ENCODE measurements at regions not wholly inside any gene's neighbourhood (a gene's known extent, or its start where the extent isn't known, plus 50 kb on each side); places are given as distances from the start of the nearest gene placed in this dataset.
A peak's percentile ranks its signal among the peaks of the same experiment; 100 is the strongest.

DNA sequence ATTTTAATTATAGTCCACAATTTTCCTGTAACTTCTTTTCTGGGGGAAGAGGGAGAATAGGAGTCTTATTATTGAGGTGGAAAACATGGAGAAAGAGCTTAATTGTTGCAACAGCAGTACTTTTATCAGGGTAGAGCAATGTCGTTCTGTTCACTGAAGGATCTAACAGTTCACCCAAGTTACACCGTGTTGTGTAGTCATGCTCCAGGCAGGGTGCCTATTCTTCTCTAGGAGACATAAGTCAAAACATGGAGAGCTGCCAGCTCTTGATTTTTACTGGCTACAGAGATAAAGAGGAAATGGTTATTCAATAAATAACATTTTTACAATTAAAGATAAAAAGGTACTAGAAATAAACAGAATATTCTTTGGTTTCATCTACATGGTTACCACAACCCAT, 594.3 kb upstream of the NETO1 start:
- Histone ChIP-seq H2AFZ (0 out of 2 replicates have a peak overlapping the region, but pooled peaks have one; percentile 2), H3K27ac (ENCODE audit: low read depth) (no peak overlapping the region), H3F3A (replicated peaks; ENCODE audit: low read depth) (no peaks in the 10 kb centered on the region), H3K4me1 (ENCODE audit: insufficient read depth) (no peaks in the 10 kb centered on the region), H3K9me2 (ENCODE audit: insufficient read depth) (0 out of 2 replicates have a peak, but pooled peaks cover under 1% of the 10 kb centered on the region), H3K27me3 (ENCODE audit: insufficient read depth) (no peaks in the 10 kb centered on the region), H3K79me2 (replicated peaks; ENCODE audit: insufficient read depth) (no peaks in the 10 kb centered on the region), H3K36me3 (ENCODE audit: insufficient read depth) (no peaks in the 10 kb centered on the region), H3K4me2 (no peak overlapping the region), H4K20me1 (replicated peaks; ENCODE audit: insufficient read depth) (no peaks in the 10 kb centered on the region), H3K4me3 (no peak overlapping the region)
- Mint-ChIP-seq H3K4me1 (peaks cover 12% of the 10 kb centered on the region), H3K36me3 (ENCODE audit: low read depth) (no peaks in the 10 kb centered on the region), H3K9me3 (no peaks in the 10 kb centered on the region), H3K4me3 (no peak overlapping the region), H3K27me3 (ENCODE audit: insufficient read depth, low read depth, poor library complexity) (peaks cover 4% of the 10 kb centered on the region), H3K27ac (no peak overlapping the region)
- no peak for TF ChIP-seq CREB1 (CRISPR knock-in tag; IDR thresholded peaks at IDR 0.05; ENCODE audit: low read depth)
- ATAC-seq (no peak), DNase-seq (ENCODE audit: low spot score) (no peak)

DNA sequence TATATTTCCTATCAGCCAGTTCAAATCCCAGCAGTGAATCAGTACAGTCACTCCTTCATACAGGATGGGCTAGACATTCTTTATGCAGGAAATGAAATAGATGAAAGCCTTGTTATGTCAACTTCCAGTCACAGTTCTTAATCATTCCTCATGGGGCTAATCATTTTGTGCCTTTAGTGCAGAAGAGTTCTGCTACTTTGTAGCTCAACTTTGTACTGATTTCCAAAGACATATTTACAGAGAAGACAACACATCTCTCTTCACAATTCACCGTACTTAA, 593.9 kb upstream of the NETO1 start:
- Mint-ChIP-seq H3K9me3 (no peaks in the 10 kb centered on the region), H3K27ac (no peak overlapping the region), H3K27me3 (ENCODE audit: insufficient read depth, low read depth, poor library complexity) (peaks cover 4% of the 10 kb centered on the region), H3K4me3 (no peak overlapping the region), H3K4me1 (peaks cover 12% of the 10 kb centered on the region), H3K36me3 (ENCODE audit: low read depth) (no peaks in the 10 kb centered on the region)
- no peaks in the 10 kb centered on the region for H4K20me1 ChIP-seq (replicated peaks; ENCODE audit: insufficient read depth)
- H3F3A ChIP-seq (replicated peaks; ENCODE audit: low read depth) = no peaks in the 10 kb centered on the region
- no peak overlapping the region for H3K4me2 ChIP-seq
- no peak overlapping the region for H3K4me3 ChIP-seq
- ATAC-seq = no peak
- H3K27ac ChIP-seq (ENCODE audit: low read depth) = no peak overlapping the region
- H2AFZ ChIP-seq = 0 out of 2 replicates have a peak overlapping the region, but pooled peaks have one; percentile 2
- H3K79me2 ChIP-seq (replicated peaks; ENCODE audit: insufficient read depth) = no peaks in the 10 kb centered on the region
- no peak for DNase-seq (ENCODE audit: low spot score)
- no peaks in the 10 kb centered on the region for H3K4me1 ChIP-seq (ENCODE audit: insufficient read depth)
- TF ChIP-seq ZNF114 (CRISPR knock-in tag; IDR thresholded peaks at IDR 0.05) = no peak
- TF ChIP-seq STAT1 (IDR thresholded peaks at IDR 0.05; ENCODE audit: unreplicated experiment) = no peak
- TF ChIP-seq NANOG (IDR thresholded peaks at IDR 0.05; ENCODE audit: borderline replicate concordance) = no peak
- TF ChIP-seq ZNF331 (CRISPR knock-in tag; IDR thresholded peaks at IDR 0.05; ENCODE audit: low read depth) = no peak
- TF ChIP-seq EZH2phosphoT487 (IDR thresholded peaks at IDR 0.05; ENCODE audit: unreplicated experiment) = no peak
- H3K27me3 ChIP-seq (ENCODE audit: insufficient read depth) = no peaks in the 10 kb centered on the region
- H3K36me3 ChIP-seq (ENCODE audit: insufficient read depth) = no peaks in the 10 kb centered on the region
- no peaks in the 10 kb centered on the region for H3K9me2 ChIP-seq (ENCODE audit: insufficient read depth)

- no peaks in the 10 kb centered on the region for H3K9me3 Mint-ChIP-seq
- Histone ChIP-seq H3K36me3 (ENCODE audit: insufficient read depth) (no peaks in the 10 kb centered on the region), H2AFZ (0 out of 2 replicates have a peak overlapping the region, but pooled peaks have one; percentile 2), H3K4me2 (no peak overlapping the region), H3K79me2 (replicated peaks; ENCODE audit: insufficient read depth) (no peaks in the 10 kb centered on the region), H3K27ac (ENCODE audit: low read depth) (no peak overlapping the region), H3K27me3 (ENCODE audit: insufficient read depth) (no peaks in the 10 kb centered on the region), H4K20me1 (replicated peaks; ENCODE audit: insufficient read depth) (no peaks in the 10 kb centered on the region), H3K4me1 (ENCODE audit: insufficient read depth) (no peaks in the 10 kb centered on the region), H3K9me2 (ENCODE audit: insufficient read depth) (no peaks in the 10 kb centered on the region), H3F3A (replicated peaks; ENCODE audit: low read depth) (no peaks in the 10 kb centered on the region), H3K4me3 (no peak overlapping the region)
- H3K4me3 Mint-ChIP-seq = no peak overlapping the region
- ATAC-seq = no peak
- H3K27me3 Mint-ChIP-seq (ENCODE audit: insufficient read depth, low read depth, poor library complexity) = peaks cover 4% of the 10 kb centered on the region
- H3K4me1 Mint-ChIP-seq = peaks cover 12% of the 10 kb centered on the region
- no peak overlapping the region for H3K27ac Mint-ChIP-seq
- TF ChIP-seq CTCF (conservative IDR thresholded peaks at IDR 0.05; ENCODE audit: low read depth in 2 of 2) (no peak), EZH2 (IDR thresholded peaks at IDR 0.05; ENCODE audit: low read depth, unreplicated experiment) (no peak), ZNF114 (CRISPR knock-in tag; IDR thresholded peaks at IDR 0.05) (no peak)
- peak; percentile 5 for DNase-seq (ENCODE audit: low spot score)
- no peaks in the 10 kb centered on the region for H3K36me3 Mint-ChIP-seq (ENCODE audit: low read depth)
Measured at GRCh38 chr18:73461038-73461779, 593.4 kb upstream of the NETO1 start.

All from GM23338 (cell line).